ENCODE measurements at regions not wholly inside any gene's neighbourhood (a gene's known extent, or its start where the extent isn't known, plus 50 kb on each side); places are given as distances from the start of the nearest gene placed in this dataset.

GRCh38 chr15:94845390-94845716, 614.0 kb downstream of the MCTP2 start:
- H3K4me1 ChIP-seq = peaks cover 15% of the 10 kb centered on the region; the same call in 1 of the 2 replicates
- peaks cover 45% of the 10 kb centered on the region for H3K9me3 ChIP-seq
- no peaks in the 10 kb centered on the region for H4K20me1 ChIP-seq
- H3K4me3 ChIP-seq = peak overlapping the region; percentile 61
- H3K4me2 ChIP-seq = peak overlapping the region; percentile 78
- peak overlapping the region; percentile 80 for H3K9ac ChIP-seq
- H3K27me3 ChIP-seq = no peaks in the 10 kb centered on the region
- H3K36me3 ChIP-seq = no peaks in the 10 kb centered on the region
- no peak for TF ChIP-seq Cebpa-rat (IDR thresholded peaks at IDR 0.05)
- H3K27ac ChIP-seq = peak overlapping the region; percentile 84

GRCh38 chr15:94847325-94847724, 616.0 kb downstream of the MCTP2 start:
- no peaks in the 10 kb centered on the region for H3K36me3 ChIP-seq
- H3K9me3 ChIP-seq = peaks cover 31% of the 10 kb centered on the region
- H3K4me3 ChIP-seq = no peak overlapping the region
- H3K27ac ChIP-seq = no peak overlapping the region
- TF ChIP-seq Cebpa-rat (IDR thresholded peaks at IDR 0.05) = no peak
- no peak overlapping the region for H3K4me2 ChIP-seq
- no peak overlapping the region for H3K9ac ChIP-seq
- no peaks in the 10 kb centered on the region for H4K20me1 ChIP-seq
- H3K27me3 ChIP-seq = no peaks in the 10 kb centered on the region
- peaks cover 15% of the 10 kb centered on the region; the same call in 1 of the 2 replicates for H3K4me1 ChIP-seq

GRCh38 chr15:94848054-94848453, 616.7 kb downstream of the MCTP2 start:
- Histone ChIP-seq H3K4me1 (peaks cover 15% of the 10 kb centered on the region; the same call in 1 of the 2 replicates), H3K27me3 (no peaks in the 10 kb centered on the region), H3K36me3 (no peaks in the 10 kb centered on the region), H3K4me3 (no peak overlapping the region), H3K4me2 (no peak overlapping the region), H3K27ac (no peak overlapping the region), H4K20me1 (no peaks in the 10 kb centered on the region), H3K9me3 (peaks cover 31% of the 10 kb centered on the region), H3K9ac (no peak overlapping the region)
- no peak for TF ChIP-seq Cebpa-rat (IDR thresholded peaks at IDR 0.05)

- no peak overlapping the region for H3K9ac ChIP-seq
- no peak overlapping the region for H3K4me2 ChIP-seq
- no peak overlapping the region for H3K4me3 ChIP-seq
- TF ChIP-seq Cebpa-rat (IDR thresholded peaks at IDR 0.05) = no peak
- H3K9me3 ChIP-seq = peaks cover 30% of the 10 kb centered on the region
- no peaks in the 10 kb centered on the region for H3K36me3 ChIP-seq
- H3K4me1 ChIP-seq = no peaks in the 10 kb centered on the region
- no peaks in the 10 kb centered on the region for H3K27me3 ChIP-seq
- no peak overlapping the region for H3K27ac ChIP-seq
- H4K20me1 ChIP-seq = no peaks in the 10 kb centered on the region
These were observed 623.7 kb downstream of the MCTP2 start for GRCh38 chr15:94855018-94855408.

- no peaks in the 10 kb centered on the region for H3K4me1 ChIP-seq
- no peaks in the 10 kb centered on the region for H3K36me3 ChIP-seq
- no peaks in the 10 kb centered on the region for H4K20me1 ChIP-seq
- H3K4me3 ChIP-seq = no peak overlapping the region
- no peak overlapping the region for H3K27ac ChIP-seq
- H3K27me3 ChIP-seq = no peaks in the 10 kb centered on the region
- TF ChIP-seq Cebpa-rat (IDR thresholded peaks at IDR 0.05) = no peak
- no peak overlapping the region for H3K4me2 ChIP-seq
- H3K9ac ChIP-seq = no peak overlapping the region
- H3K9me3 ChIP-seq = peaks cover 26% of the 10 kb centered on the region
These were observed 624.3 kb downstream of the MCTP2 start for GRCh38 chr15:94855409-94856266.

GRCh38 chr15:94856267-94856854, 625.0 kb downstream of the MCTP2 start:
- no peak overlapping the region for H3K4me3 ChIP-seq
- H3K9ac ChIP-seq = no peak overlapping the region
- no peaks in the 10 kb centered on the region for H3K36me3 ChIP-seq
- no peaks in the 10 kb centered on the region for H3K27me3 ChIP-seq
- H4K20me1 ChIP-seq = no peaks in the 10 kb centered on the region
- H3K27ac ChIP-seq = no peak overlapping the region
- H3K4me2 ChIP-seq = no peak overlapping the region
- no peak for TF ChIP-seq Cebpa-rat (IDR thresholded peaks at IDR 0.05)
- no peaks in the 10 kb centered on the region for H3K4me1 ChIP-seq
- H3K9me3 ChIP-seq = peaks cover 26% of the 10 kb centered on the region

GRCh38 chr15:94857466-94857865, 626.1 kb downstream of the MCTP2 start:
- H3K4me1 ChIP-seq = no peaks in the 10 kb centered on the region
- H3K4me3 ChIP-seq = no peak overlapping the region
- no peak for TF ChIP-seq Cebpa-rat (IDR thresholded peaks at IDR 0.05)
- H3K27me3 ChIP-seq = no peaks in the 10 kb centered on the region
- H3K9ac ChIP-seq = no peak overlapping the region
- H4K20me1 ChIP-seq = no peaks in the 10 kb centered on the region
- H3K36me3 ChIP-seq = no peaks in the 10 kb centered on the region
- no peak overlapping the region for H3K27ac ChIP-seq
- H3K4me2 ChIP-seq = no peak overlapping the region
- peaks cover 26% of the 10 kb centered on the region for H3K9me3 ChIP-seq

GRCh38 chr15:94858011-94858410, 626.6 kb downstream of the MCTP2 start:
- H3K27ac ChIP-seq = no peak overlapping the region
- no peaks in the 10 kb centered on the region for H3K4me1 ChIP-seq
- H3K36me3 ChIP-seq = no peaks in the 10 kb centered on the region
- H3K9me3 ChIP-seq = peaks cover 26% of the 10 kb centered on the region
- H3K27me3 ChIP-seq = no peaks in the 10 kb centered on the region
- no peak overlapping the region for H3K4me2 ChIP-seq
- no peak overlapping the region for H3K9ac ChIP-seq
- no peak overlapping the region for H3K4me3 ChIP-seq
- H4K20me1 ChIP-seq = no peaks in the 10 kb centered on the region
- TF ChIP-seq Cebpa-rat (IDR thresholded peaks at IDR 0.05) = no peak

- no peak for TF ChIP-seq Cebpa-rat (IDR thresholded peaks at IDR 0.05)
- Histone ChIP-seq H4K20me1 (no peaks in the 10 kb centered on the region), H3K27me3 (no peaks in the 10 kb centered on the region), H3K36me3 (no peaks in the 10 kb centered on the region), H3K4me2 (no peak overlapping the region), H3K27ac (no peak overlapping the region), H3K9ac (no peak overlapping the region), H3K9me3 (peaks cover 30% of the 10 kb centered on the region), H3K4me3 (no peak overlapping the region), H3K4me1 (no peaks in the 10 kb centered on the region)
These were observed 627.1 kb downstream of the MCTP2 start for GRCh38 chr15:94858449-94858848.

GRCh38 chr15:94858920-94859319, 627.6 kb downstream of the MCTP2 start:
- Histone ChIP-seq H3K27me3 (no peaks in the 10 kb centered on the region), H3K4me1 (no peaks in the 10 kb centered on the region), H3K9ac (no peak overlapping the region), H3K9me3 (peaks cover 31% of the 10 kb centered on the region), H3K4me3 (no peak overlapping the region), H3K27ac (no peak overlapping the region), H3K36me3 (no peaks in the 10 kb centered on the region), H4K20me1 (no peaks in the 10 kb centered on the region), H3K4me2 (no peak overlapping the region)
- no peak for TF ChIP-seq Cebpa-rat (IDR thresholded peaks at IDR 0.05)

Measured in BLaER1 (cell line).